ENCODE measurements at regions not wholly inside any gene's neighbourhood (a gene's known extent, or its start where the extent isn't known, plus 50 kb on each side); places are given as distances from the start of the nearest gene placed in this dataset.

- ATAC-seq (replicated peaks; ENCODE audit: extremely low read depth, poor library complexity, severe bottlenecking) (peak; percentile 52), DNase-seq (ENCODE audit: low spot score in 2 of 2) (no peak)
- Mint-ChIP-seq H3K4me3 (peak overlapping the region; percentile 55), H3K27me3 (no peaks in the 10 kb centered on the region), H3K9me3 (no peaks in the 10 kb centered on the region), H3K4me1 (peaks cover 71% of the 10 kb centered on the region), H3K27ac (ENCODE audit: low read depth) (peak overlapping the region; percentile 99), H3K36me3 (ENCODE audit: insufficient read depth) (peaks cover 6% of the 10 kb centered on the region)
These were observed 151.7 kb upstream of the ITGA4 start for GRCh38 chr2:181305301-181306123.

- H3K4me1 Mint-ChIP-seq = peaks cover 61% of the 10 kb centered on the region
- no peak for DNase-seq (ENCODE audit: low spot score in 2 of 2)
- H3K9me3 Mint-ChIP-seq = no peaks in the 10 kb centered on the region
- H3K27ac Mint-ChIP-seq (ENCODE audit: low read depth) = peak overlapping the region; percentile 99
- no peak for ATAC-seq (replicated peaks; ENCODE audit: extremely low read depth, poor library complexity, severe bottlenecking)
- peak overlapping the region; percentile 55 for H3K4me3 Mint-ChIP-seq
- H3K36me3 Mint-ChIP-seq (ENCODE audit: insufficient read depth) = peaks cover 2% of the 10 kb centered on the region
- no peaks in the 10 kb centered on the region for H3K27me3 Mint-ChIP-seq
These were observed 150.4 kb upstream of the ITGA4 start for GRCh38 chr2:181306785-181307184.

- peaks cover 65% of the 10 kb centered on the region for H3K4me1 Mint-ChIP-seq
- peaks cover 2% of the 10 kb centered on the region for H3K36me3 Mint-ChIP-seq (ENCODE audit: insufficient read depth)
- ATAC-seq (replicated peaks; ENCODE audit: extremely low read depth, poor library complexity, severe bottlenecking) = no peak
- peak overlapping the region; percentile 55 for H3K4me3 Mint-ChIP-seq
- H3K9me3 Mint-ChIP-seq = no peaks in the 10 kb centered on the region
- no peaks in the 10 kb centered on the region for H3K27me3 Mint-ChIP-seq
- DNase-seq (ENCODE audit: low spot score in 2 of 2) = no peak
- H3K27ac Mint-ChIP-seq (ENCODE audit: low read depth) = peak overlapping the region; percentile 99
These were observed 149.8 kb upstream of the ITGA4 start for GRCh38 chr2:181307203-181307991.

GRCh38 chr2:181308766-181309515, 148.2 kb upstream of the ITGA4 start:
- Mint-ChIP-seq H3K27ac (ENCODE audit: low read depth) (peak overlapping the region; percentile 99), H3K4me1 (peaks cover 80% of the 10 kb centered on the region), H3K27me3 (no peaks in the 10 kb centered on the region), H3K4me3 (peak overlapping the region; percentile 71), H3K9me3 (no peaks in the 10 kb centered on the region), H3K36me3 (ENCODE audit: insufficient read depth) (peaks cover 3% of the 10 kb centered on the region)
- DNase-seq (ENCODE audit: low spot score in 2 of 2) = no peak
- ATAC-seq (replicated peaks; ENCODE audit: extremely low read depth, poor library complexity, severe bottlenecking) = no peak

- peak overlapping the region; percentile 71 for H3K4me3 Mint-ChIP-seq
- DNase-seq (ENCODE audit: low spot score in 2 of 2) (no peak), ATAC-seq (replicated peaks; ENCODE audit: extremely low read depth, poor library complexity, severe bottlenecking) (no peak)
- peak overlapping the region; percentile 99 for H3K27ac Mint-ChIP-seq (ENCODE audit: low read depth)
- H3K36me3 Mint-ChIP-seq (ENCODE audit: insufficient read depth) = peaks cover 4% of the 10 kb centered on the region
- H3K4me1 Mint-ChIP-seq = peaks cover 80% of the 10 kb centered on the region
- H3K9me3 Mint-ChIP-seq = no peaks in the 10 kb centered on the region
- H3K27me3 Mint-ChIP-seq = no peaks in the 10 kb centered on the region
These were observed 147.6 kb upstream of the ITGA4 start for GRCh38 chr2:181309586-181309985.

- Mint-ChIP-seq H3K27ac (ENCODE audit: low read depth) (no peak overlapping the region), H3K27me3 (no peaks in the 10 kb centered on the region), H3K36me3 (ENCODE audit: insufficient read depth) (peaks cover 4% of the 10 kb centered on the region), H3K9me3 (no peaks in the 10 kb centered on the region), H3K4me1 (peaks cover 67% of the 10 kb centered on the region), H3K4me3 (no peak overlapping the region)
- ATAC-seq (replicated peaks; ENCODE audit: extremely low read depth, poor library complexity, severe bottlenecking) (no peak), DNase-seq (ENCODE audit: low spot score in 2 of 2) (no peak)
These were observed 146.2 kb upstream of the ITGA4 start for GRCh38 chr2:181310967-181311366.

- Mint-ChIP-seq H3K27me3 (no peaks in the 10 kb centered on the region), H3K9me3 (no peaks in the 10 kb centered on the region), H3K4me1 (peaks cover 58% of the 10 kb centered on the region), H3K36me3 (ENCODE audit: insufficient read depth) (peaks cover 4% of the 10 kb centered on the region), H3K4me3 (peak overlapping the region; percentile 64), H3K27ac (ENCODE audit: low read depth) (peak overlapping the region; percentile 99)
- no peak for ATAC-seq (replicated peaks; ENCODE audit: extremely low read depth, poor library complexity, severe bottlenecking)
- no peak for DNase-seq (ENCODE audit: low spot score in 2 of 2)
These were observed 145.3 kb upstream of the ITGA4 start for GRCh38 chr2:181311837-181312236.

GRCh38 chr2:181312515-181312927, 144.7 kb upstream of the ITGA4 start:
- ATAC-seq (replicated peaks; ENCODE audit: extremely low read depth, poor library complexity, severe bottlenecking) (peak; percentile 61), DNase-seq (ENCODE audit: low spot score in 2 of 2) (no peak)
- H3K36me3 Mint-ChIP-seq (ENCODE audit: insufficient read depth) = peaks cover 4% of the 10 kb centered on the region

GRCh38 chr2:181313845-181314244, 143.3 kb upstream of the ITGA4 start:
- Mint-ChIP-seq H3K9me3 (no peaks in the 10 kb centered on the region), H3K36me3 (ENCODE audit: insufficient read depth) (peaks cover 4% of the 10 kb centered on the region), H3K4me1 (peaks cover 39% of the 10 kb centered on the region), H3K27ac (ENCODE audit: low read depth) (peak overlapping the region; percentile 99), H3K27me3 (no peaks in the 10 kb centered on the region), H3K4me3 (no peak overlapping the region)
- DNase-seq (ENCODE audit: low spot score in 2 of 2) (no peak), ATAC-seq (replicated peaks; ENCODE audit: extremely low read depth, poor library complexity, severe bottlenecking) (no peak)

More at GRCh38 chr2:181312515-181312927, 144.7 kb upstream of the ITGA4 start:
- Mint-ChIP-seq H3K4me3 (peak overlapping the region; percentile 64), H3K27me3 (no peaks in the 10 kb centered on the region), H3K9me3 (no peaks in the 10 kb centered on the region), H3K27ac (ENCODE audit: low read depth) (peak overlapping the region; percentile 99), H3K4me1 (peaks cover 52% of the 10 kb centered on the region)

- ATAC-seq (replicated peaks; ENCODE audit: extremely low read depth, poor library complexity, severe bottlenecking) = no peak
- Mint-ChIP-seq H3K9me3 (no peaks in the 10 kb centered on the region), H3K4me3 (no peak overlapping the region), H3K36me3 (ENCODE audit: insufficient read depth) (peaks cover 2% of the 10 kb centered on the region), H3K4me1 (peaks cover 32% of the 10 kb centered on the region), H3K27ac (ENCODE audit: low read depth) (peak overlapping the region; percentile 99), H3K27me3 (no peaks in the 10 kb centered on the region)
- DNase-seq (ENCODE audit: low spot score in 2 of 2) = no peak
These were observed 142.6 kb upstream of the ITGA4 start for GRCh38 chr2:181314551-181314950.

- Mint-ChIP-seq H3K27me3 (no peaks in the 10 kb centered on the region), H3K4me1 (peaks cover 19% of the 10 kb centered on the region), H3K27ac (ENCODE audit: low read depth) (no peak overlapping the region), H3K36me3 (ENCODE audit: insufficient read depth) (peaks cover 2% of the 10 kb centered on the region), H3K9me3 (no peaks in the 10 kb centered on the region), H3K4me3 (no peak overlapping the region)
- DNase-seq (ENCODE audit: low spot score in 2 of 2) (no peak), ATAC-seq (replicated peaks; ENCODE audit: extremely low read depth, poor library complexity, severe bottlenecking) (no peak)
These were observed 139.7 kb upstream of the ITGA4 start for GRCh38 chr2:181317511-181317910.

- H3K4me1 Mint-ChIP-seq = peaks cover 9% of the 10 kb centered on the region
- H3K27me3 Mint-ChIP-seq = no peaks in the 10 kb centered on the region
- H3K36me3 Mint-ChIP-seq (ENCODE audit: insufficient read depth) = peaks cover 2% of the 10 kb centered on the region
- no peak overlapping the region for H3K27ac Mint-ChIP-seq (ENCODE audit: low read depth)
- ATAC-seq (replicated peaks; ENCODE audit: extremely low read depth, poor library complexity, severe bottlenecking) (no peak), DNase-seq (ENCODE audit: low spot score in 2 of 2) (no peak)
- H3K9me3 Mint-ChIP-seq = no peaks in the 10 kb centered on the region
- H3K4me3 Mint-ChIP-seq = no peak overlapping the region
These were observed 138.5 kb upstream of the ITGA4 start for GRCh38 chr2:181318504-181319280.

Measured in central memory CD8-positive, alpha-beta T cell (primary cell).